Peyer's patch (tissue), 4 donors: ENCODE measurements at regions not wholly inside any gene's neighbourhood (a gene's known extent, or its start where the extent isn't known, plus 50 kb on each side); places are given as distances from the start of the nearest gene placed in this dataset.

ENCODE experiments used
- CTCF ChIP-seq, 6 experiments: fragments of 450-650 bp in 4 of 6; fragments of 200-600 bp in 2 of 6; sonication (generic) in 1 of 6; IDR thresholded peaks; one replicate each; pipeline ENCODE4 v1.5.1; 2017 to 2019; ENCODE audit warnings: antibody characterized with exemption in 6 of 6, mild to moderate bottlenecking in 3 of 6, moderate library complexity in 1 of 6
- POLR2A ChIP-seq, 2 donors: fragments of 450-650 bp; IDR thresholded peaks; one replicate each; pipeline ENCODE4 v1.5.1; 2017; ENCODE audit warnings: antibody characterized with exemption in 2 of 2, mild to moderate bottlenecking in 2 of 2, moderate library complexity in 2 of 2

DNA sequence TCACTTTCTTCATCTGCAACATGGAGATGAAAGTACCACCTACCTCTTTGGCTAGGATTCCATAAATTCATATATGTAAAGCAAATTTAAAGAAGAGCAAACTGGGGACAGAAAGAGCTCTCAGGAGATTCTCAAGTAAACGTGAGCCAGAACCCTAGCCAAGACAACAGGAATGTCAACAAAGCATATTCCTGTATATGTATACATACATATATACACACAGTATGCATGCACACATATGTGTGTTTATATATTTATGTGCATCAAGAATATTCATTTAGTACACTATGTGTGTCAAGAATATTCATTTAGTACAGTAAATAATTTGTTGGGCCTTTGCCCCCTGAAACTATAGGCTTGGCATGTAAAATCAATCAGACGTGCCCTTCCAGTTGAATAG is 574.4 kb upstream of the KLHL29 start:
- TF ChIP-seq CTCF (IDR thresholded peaks at IDR 0.05) (no peak), POLR2A (IDR thresholded peaks at IDR 0.05) (no peak)
